Suprapubic skin (tissue), 4 donors: ENCODE measurements at regions not wholly inside any gene's neighbourhood (a gene's known extent, or its start where the extent isn't known, plus 50 kb on each side); places are given as distances from the start of the nearest gene placed in this dataset.
"Not testable (repeated sequence)": the region's sequence is repeated elsewhere in the genome, so short reads cannot be mapped to it uniquely, and the experiment has no call there.

Experiments
- DNase-seq, 2 donors: peaks; one replicate each; pipeline ENCODE4 v3.0.0-alpha.2; 2019; ENCODE audit warnings: low spot score in 2 of 2
- H3K27ac ChIP-seq: fragments of 200-600 bp; sonication (generic); one replicate; pipeline ENCODE4 v1.5.1; 2019
- H3K27me3 ChIP-seq: fragments of 200-600 bp; sonication (generic); one replicate; pipeline ENCODE4 v1.5.1; 2019
- H3K36me3 ChIP-seq: fragments of 200-600 bp; sonication (generic); one replicate; pipeline ENCODE4 v1.5.1; 2019
- H3K4me1 ChIP-seq: fragments of 200-600 bp; sonication (generic); one replicate; pipeline ENCODE4 v1.5.1; 2019
- H3K4me3 ChIP-seq: fragments of 200-600 bp; sonication (generic); one replicate; pipeline ENCODE4 v1.5.1; 2019; ENCODE audit warnings: mild to moderate bottlenecking
- H3K9me3 ChIP-seq: fragments of 200-600 bp; sonication (generic); one replicate; pipeline ENCODE4 v1.5.1; 2019
- EP300 ChIP-seq: sonication (generic); formaldehyde crosslinking; IDR thresholded peaks from one replicate; pipeline ENCODE4 v1.6.1; 2017; ENCODE audit warnings: antibody characterized with exemption
- POLR2A ChIP-seq, 2 donors: fragments of 450-650 bp; IDR thresholded peaks; one replicate each; pipeline ENCODE4 v1.6.1; 2017; ENCODE audit warnings: antibody characterized with exemption in 2 of 2, mild to moderate bottlenecking in 2 of 2, moderate library complexity in 2 of 2
- POLR2AphosphoS5 ChIP-seq, 3 donors: sonication (generic); formaldehyde crosslinking; IDR thresholded peaks; one replicate each; pipeline ENCODE4 v1.6.1; 2017; ENCODE audit warnings: antibody characterized with exemption in 3 of 3
- WGBS: methylation state at CpG from one replicate; pipeline ENCODE4 v1.1.5; 2018; 5-methylcytosine and 5-hydroxymethylcytosine counted together
- TF ChIP-seq, protein P1 (sequence below), 2 donors: fragments of 200-600 bp in 1 of 2; fragments of 450-650 bp in 1 of 2; sonication (generic) in 1 of 2; IDR thresholded peaks; one replicate each; pipeline ENCODE4 v1.5.1; 2016 to 2019; ENCODE audit warnings: antibody characterized with exemption in 2 of 2, mild to moderate bottlenecking in 1 of 2, moderate library complexity in 1 of 2

DNA sequence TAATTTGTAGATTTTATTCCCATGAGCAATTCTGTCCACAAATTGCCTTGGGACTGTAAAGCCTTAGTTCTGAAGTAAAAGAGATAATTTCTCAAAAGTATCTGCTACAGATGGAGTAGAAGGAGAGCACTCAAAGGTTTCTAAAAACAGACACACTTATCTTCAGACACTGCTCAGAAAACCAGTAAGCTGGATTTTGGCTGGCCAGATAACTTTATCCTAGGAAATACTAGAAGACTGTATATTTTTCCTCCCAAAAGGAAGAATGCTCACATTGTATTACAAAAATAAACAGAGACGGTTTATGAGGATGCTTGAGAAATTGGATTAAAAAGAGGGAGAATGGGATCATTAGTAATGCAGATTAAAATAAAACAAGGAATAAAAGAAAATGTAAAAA lies 178.0 kb upstream of the IGFBP3 start:
- no peaks in the 10 kb centered on the region for H3K9me3 ChIP-seq
- TF ChIP-seq POLR2AphosphoS5 (IDR thresholded peaks at IDR 0.05) (no peak), POLR2A (IDR thresholded peaks at IDR 0.05) (no peak), EP300 (no peak)
- TF ChIP-seq, protein P1, sequence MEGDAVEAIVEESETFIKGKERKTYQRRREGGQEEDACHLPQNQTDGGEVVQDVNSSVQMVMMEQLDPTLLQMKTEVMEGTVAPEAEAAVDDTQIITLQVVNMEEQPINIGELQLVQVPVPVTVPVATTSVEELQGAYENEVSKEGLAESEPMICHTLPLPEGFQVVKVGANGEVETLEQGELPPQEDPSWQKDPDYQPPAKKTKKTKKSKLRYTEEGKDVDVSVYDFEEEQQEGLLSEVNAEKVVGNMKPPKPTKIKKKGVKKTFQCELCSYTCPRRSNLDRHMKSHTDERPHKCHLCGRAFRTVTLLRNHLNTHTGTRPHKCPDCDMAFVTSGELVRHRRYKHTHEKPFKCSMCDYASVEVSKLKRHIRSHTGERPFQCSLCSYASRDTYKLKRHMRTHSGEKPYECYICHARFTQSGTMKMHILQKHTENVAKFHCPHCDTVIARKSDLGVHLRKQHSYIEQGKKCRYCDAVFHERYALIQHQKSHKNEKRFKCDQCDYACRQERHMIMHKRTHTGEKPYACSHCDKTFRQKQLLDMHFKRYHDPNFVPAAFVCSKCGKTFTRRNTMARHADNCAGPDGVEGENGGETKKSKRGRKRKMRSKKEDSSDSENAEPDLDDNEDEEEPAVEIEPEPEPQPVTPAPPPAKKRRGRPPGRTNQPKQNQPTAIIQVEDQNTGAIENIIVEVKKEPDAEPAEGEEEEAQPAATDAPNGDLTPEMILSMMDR (IDR thresholded peaks at IDR 0.05): no peak
- 73% methylated on average over 1 of the region's 1 CpG for WGBS

DNA sequence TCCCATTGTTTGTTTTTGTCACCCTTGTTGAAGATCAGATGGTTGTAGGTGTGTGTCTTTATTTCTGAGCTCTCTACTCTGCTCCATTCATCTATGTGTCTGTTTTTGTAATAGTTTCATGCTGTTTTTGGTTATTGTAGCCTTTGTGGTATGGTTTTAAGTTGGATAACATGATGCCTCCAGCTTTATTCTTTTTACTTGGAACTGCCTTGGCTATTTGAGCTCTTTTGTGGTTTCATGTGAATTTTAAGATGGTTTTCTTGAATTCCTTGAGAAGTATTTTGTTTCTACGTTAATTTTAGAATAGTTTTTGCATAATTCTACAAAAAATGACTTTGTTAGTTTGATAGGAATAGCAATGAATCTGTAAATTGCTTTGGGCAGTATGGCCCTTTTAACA lies 170.0 kb upstream of the IGFBP3 start:
- no peak for DNase-seq
- H3K4me3 ChIP-seq: no peak overlapping the region
- no peaks in the 10 kb centered on the region for H3K9me3 ChIP-seq
- TF ChIP-seq EP300: no peak
- no peak for TF ChIP-seq POLR2A (IDR thresholded peaks at IDR 0.05)
- no peak for TF ChIP-seq POLR2AphosphoS5 (IDR thresholded peaks at IDR 0.05)
- TF ChIP-seq, protein P1 (IDR thresholded peaks at IDR 0.05): no peak
- no peak overlapping the region for H3K27ac ChIP-seq
- 64% methylated on average over 1 of the region's 1 CpG for WGBS
- no peaks in the 10 kb centered on the region for H3K4me1 ChIP-seq
- no peaks in the 10 kb centered on the region for H3K27me3 ChIP-seq
- H3K36me3 ChIP-seq: no peaks in the 10 kb centered on the region

More for the DNA sequence above, 178.0 kb upstream of the IGFBP3 start:
- DNase-seq: no peak
- Histone ChIP-seq H3K4me3 (no peak overlapping the region), H3K4me1 (no peaks in the 10 kb centered on the region), H3K27ac (no peak overlapping the region), H3K36me3 (no peaks in the 10 kb centered on the region), H3K27me3 (no peaks in the 10 kb centered on the region)

DNA sequence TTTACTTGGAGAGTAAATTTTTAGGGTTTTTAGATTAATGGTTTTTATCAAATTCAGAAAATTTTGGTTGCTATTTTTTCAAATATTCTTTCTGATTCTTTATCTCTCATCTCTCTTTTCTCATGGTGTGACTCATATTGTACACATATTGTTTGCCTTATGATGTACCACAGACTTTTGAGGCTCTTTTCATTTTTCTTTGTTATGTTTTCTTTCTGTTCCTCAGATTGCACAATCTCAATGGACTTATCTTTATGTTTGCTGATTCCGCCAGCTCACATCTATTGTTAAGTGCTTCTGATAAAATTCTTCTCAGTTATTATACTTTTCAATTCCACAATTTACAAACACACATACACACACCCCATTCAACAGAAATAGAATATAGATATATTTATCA lies 168.2 kb upstream of the IGFBP3 start:
- Histone ChIP-seq H3K36me3 (no peaks in the 10 kb centered on the region), H3K27ac (no peak overlapping the region), H3K9me3 (no peaks in the 10 kb centered on the region), H3K4me1 (no peaks in the 10 kb centered on the region), H3K27me3 (no peaks in the 10 kb centered on the region), H3K4me3 (no peak overlapping the region)
- TF ChIP-seq POLR2AphosphoS5 (IDR thresholded peaks at IDR 0.05): no peak
- no peak for TF ChIP-seq POLR2A (IDR thresholded peaks at IDR 0.05)
- TF ChIP-seq, protein P1 (IDR thresholded peaks at IDR 0.05): no peak
- TF ChIP-seq EP300: no peak
- WGBS: 100% methylated on average over 1 of the region's 1 CpG
- no peak for DNase-seq

DNA sequence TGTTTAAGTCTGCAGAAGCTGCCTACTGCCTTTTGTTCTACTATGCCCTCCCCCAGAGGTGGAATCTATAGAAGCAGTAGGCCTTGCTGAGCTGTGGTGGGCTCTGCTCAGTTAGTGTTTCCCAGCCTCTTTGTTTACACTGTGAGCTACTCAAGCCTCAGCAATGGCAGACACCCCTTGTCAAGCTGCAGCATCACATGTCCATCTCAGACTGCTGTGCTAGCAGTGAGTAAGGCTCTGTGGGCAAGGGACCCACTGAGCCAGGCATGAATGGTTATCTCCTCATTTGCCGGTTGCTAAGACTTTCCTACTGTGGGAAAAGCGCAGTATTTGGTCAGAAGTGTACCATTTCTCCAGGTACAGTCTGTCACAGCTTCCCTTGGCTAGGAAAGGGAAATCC lies 167.4 kb upstream of the IGFBP3 start:
- WGBS: 100% methylated on average over 2 of the region's 2 CpGs
- H3K4me1 ChIP-seq: not testable (repeated sequence)

DNA sequence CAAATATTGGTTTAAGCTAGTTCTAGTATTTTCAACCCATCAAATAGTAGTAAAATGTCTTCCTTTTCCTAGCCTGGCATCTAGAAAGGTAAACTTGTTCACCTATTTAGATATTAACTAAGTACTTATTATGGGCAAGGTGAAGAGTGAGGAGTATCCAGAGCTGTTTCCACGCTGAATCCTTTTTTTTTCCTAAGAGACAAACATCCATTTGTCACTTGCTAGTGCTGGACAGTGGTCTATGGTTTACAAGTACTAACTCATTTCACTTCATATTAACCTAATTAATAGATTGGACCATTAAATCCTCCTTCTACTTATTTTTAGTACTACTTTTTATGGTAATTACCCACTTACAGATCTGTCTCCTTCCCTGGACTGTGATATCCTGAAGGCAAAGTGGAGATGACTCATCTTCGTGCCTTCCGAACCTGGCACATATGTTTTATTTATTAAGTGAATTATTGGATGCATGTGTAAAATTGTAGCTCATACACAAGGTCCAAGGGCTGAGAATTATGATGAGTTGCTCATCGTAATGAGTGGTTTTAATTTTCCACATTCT lies 159.6 kb upstream of the IGFBP3 start:
- TF ChIP-seq, protein P1 (IDR thresholded peaks at IDR 0.05): no peak
- TF ChIP-seq POLR2AphosphoS5 (IDR thresholded peaks at IDR 0.05) (no peak), EP300 (no peak), POLR2A (IDR thresholded peaks at IDR 0.05) (no peak)
- 46% methylated on average over 4 of the region's 4 CpGs for WGBS
- H3K9me3 ChIP-seq: no peaks in the 10 kb centered on the region

More for the DNA sequence above, 167.4 kb upstream of the IGFBP3 start:
- not testable (repeated sequence) for H3K27me3 ChIP-seq, H3K9me3 ChIP-seq, H3K4me3 ChIP-seq, DNase-seq, H3K36me3 ChIP-seq, H3K27ac ChIP-seq

DNA sequence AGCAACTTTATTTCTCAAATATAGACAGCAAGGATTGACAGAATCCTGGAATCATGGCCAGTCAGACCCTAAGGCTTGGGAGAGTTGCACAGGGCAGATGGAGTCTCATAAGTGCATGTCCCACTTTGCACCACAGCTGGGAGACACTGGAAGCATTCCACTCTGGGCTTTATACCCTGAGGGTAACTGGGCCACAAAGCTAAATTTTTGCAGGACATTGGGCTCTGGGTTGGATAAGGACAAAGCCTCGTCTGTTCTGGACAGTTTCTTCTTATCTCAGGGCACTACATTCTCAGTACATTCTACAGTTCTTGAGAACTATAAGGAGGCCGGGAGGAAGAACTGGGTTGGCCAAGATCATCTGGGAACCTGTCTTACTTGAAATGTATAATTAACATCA lies 158.3 kb upstream of the IGFBP3 start:
- no peak for TF ChIP-seq POLR2A (IDR thresholded peaks at IDR 0.05)
- TF ChIP-seq EP300: no peak
- no peak for TF ChIP-seq POLR2AphosphoS5 (IDR thresholded peaks at IDR 0.05)
- TF ChIP-seq, protein P1 (IDR thresholded peaks at IDR 0.05): no peak
- H3K27ac ChIP-seq: no peak overlapping the region
- H3K4me3 ChIP-seq: no peak overlapping the region
- H3K27me3 ChIP-seq: no peaks in the 10 kb centered on the region
- H3K36me3 ChIP-seq: no peaks in the 10 kb centered on the region
- DNase-seq: no peak
- WGBS: 85% methylated on average over 2 of the region's 2 CpGs
- H3K4me1 ChIP-seq: no peaks in the 10 kb centered on the region
- H3K9me3 ChIP-seq: no peaks in the 10 kb centered on the region

More for the DNA sequence above, 159.6 kb upstream of the IGFBP3 start:
- Histone ChIP-seq H3K27me3 (no peaks in the 10 kb centered on the region), H3K4me1 (no peaks in the 10 kb centered on the region), H3K27ac (no peak overlapping the region), H3K4me3 (no peak overlapping the region), H3K36me3 (no peaks in the 10 kb centered on the region)
- DNase-seq: no peak
